HG03060 (cell line): ENCODE measurements at regions not wholly inside any gene's neighbourhood (a gene's known extent, or its start where the extent isn't known, plus 50 kb on each side); places are given as distances from the start of the nearest gene placed in this dataset.
"Not testable (repeated sequence)": the region's sequence is repeated elsewhere in the genome, so short reads cannot be mapped to it uniquely, and the experiment has no call there.

Source experiments
- ATAC-seq: cut with Tn5 transposase; IDR thresholded peaks from one replicate; pipeline ENCODE4 v1.9.1; 2021; ENCODE audit warnings: low read depth, moderate number of reproducible peaks; ENCODE audit not compliant: unreplicated experiment

- ATAC-seq, result no peak
These were observed 102.0 kb downstream of the HNMT start for GRCh38 chr2:138066139-138066806.

- no peak for ATAC-seq
These were observed 102.6 kb downstream of the HNMT start for GRCh38 chr2:138066841-138067240.

- ATAC-seq, result not testable (repeated sequence)
These were observed 104.4 kb downstream of the HNMT start for GRCh38 chr2:138068669-138069068.

- not testable (repeated sequence) for ATAC-seq
These were observed 106.9 kb downstream of the HNMT start for GRCh38 chr2:138071042-138071719.

GRCh38 chr2:138071720-138072719 is 107.7 kb downstream of the HNMT start:
- ATAC-seq, result no peak

GRCh38 chr2:138078153-138078552 is 113.9 kb downstream of the HNMT start:
- ATAC-seq, result no peak

GRCh38 chr2:138079976-138080375 is 115.7 kb downstream of the HNMT start:
- ATAC-seq, result no peak

- ATAC-seq, result no peak
These were observed 117.2 kb downstream of the HNMT start for GRCh38 chr2:138081225-138082073.

GRCh38 chr2:138084206-138084605 is 119.9 kb downstream of the HNMT start:
- ATAC-seq, result no peak

- not testable (repeated sequence) for ATAC-seq
These were observed 121.2 kb downstream of the HNMT start for GRCh38 chr2:138085441-138085840.

- no peak for ATAC-seq
These were observed 122.3 kb downstream of the HNMT start for GRCh38 chr2:138086576-138086975.

- no peak for ATAC-seq
These were observed 123.7 kb downstream of the HNMT start for GRCh38 chr2:138087751-138088593.

- ATAC-seq, result no peak
These were observed 126.1 kb downstream of the HNMT start for GRCh38 chr2:138090330-138090729.

- no peak for ATAC-seq
These were observed 129.2 kb downstream of the HNMT start for GRCh38 chr2:138093455-138093854.

GRCh38 chr2:138094031-138094430 is 129.8 kb downstream of the HNMT start:
- no peak for ATAC-seq

GRCh38 chr2:138095336-138095735 is 131.1 kb downstream of the HNMT start:
- ATAC-seq, result no peak

GRCh38 chr2:138099288-138099687 is 135.0 kb downstream of the HNMT start:
- ATAC-seq, result not testable (repeated sequence)

GRCh38 chr2:138101718-138102117 is 137.4 kb downstream of the HNMT start:
- ATAC-seq, result no peak

- no peak for ATAC-seq
These were observed 138.4 kb downstream of the HNMT start for GRCh38 chr2:138102664-138103063.
